SU-DHL-6 (cell line): ENCODE measurements at regions not wholly inside any gene's neighbourhood (a gene's known extent, or its start where the extent isn't known, plus 50 kb on each side); places are given as distances from the start of the nearest gene placed in this dataset.

ENCODE experiments used
- CTCF ChIP-seq: fragments of 200-600 bp; sonication (generic); IDR thresholded peaks from one replicate; pipeline ENCODE4 v1.5.1; 2017; ENCODE audit warnings: antibody characterized with exemption, mild to moderate bottlenecking, low read length, moderate library complexity; ENCODE audit not compliant: insufficient read depth, poor library complexity, severe bottlenecking
- EZH2phosphoT487 ChIP-seq: fragments of 200-600 bp; sonication (generic), shearing (Covaris generic); conservative IDR thresholded peaks from 2 replicates; pipeline ENCODE4 v1.6.1; 2018; ENCODE audit warnings: mild to moderate bottlenecking, antibody characterized with exemption, low read length, moderate library complexity, mixed read lengths

- TF ChIP-seq CTCF (no peak), EZH2phosphoT487 (no peak)
These were observed 547.4 kb upstream of the CXADR start for GRCh38 chr21:16965424-16965823.
